SKM-1 treated with dmso at 0.1 percent for 144 hours (cell line): ENCODE measurements at regions not wholly inside any gene's neighbourhood (a gene's known extent, or its start where the extent isn't known, plus 50 kb on each side); places are given as distances from the start of the nearest gene placed in this dataset.

Experiments used
- DNase-seq: peaks from one replicate; lab custom pipeline; 2025; ENCODE audit not compliant: unreplicated experiment; lab: John Stamatoyannopoulos, UW

GRCh38 chr3:16103472-16103871 lies 71.0 kb upstream of the GALNT15 start:
- DNase-seq: no peak

GRCh38 chr3:16104156-16104555 lies 70.3 kb upstream of the GALNT15 start:
- no peak for DNase-seq

GRCh38 chr3:16106050-16106449 lies 68.4 kb upstream of the GALNT15 start:
- no peak for DNase-seq

- DNase-seq: no peak
Observed at GRCh38 chr3:16108424-16108823, 66.1 kb upstream of the GALNT15 start.

- DNase-seq: no peak
Observed at GRCh38 chr3:16109929-16110328, 64.6 kb upstream of the GALNT15 start.

GRCh38 chr3:16112910-16113504 lies 61.5 kb upstream of the GALNT15 start:
- DNase-seq: no peak

GRCh38 chr3:16113704-16114103 lies 60.8 kb upstream of the GALNT15 start:
- DNase-seq: no peak

- DNase-seq: no peak
Observed at GRCh38 chr3:16114429-16114828, 60.1 kb upstream of the GALNT15 start.

GRCh38 chr3:16114930-16115329 lies 59.5 kb upstream of the GALNT15 start:
- no peak for DNase-seq

- no peak for DNase-seq
Observed at GRCh38 chr3:16118396-16118795, 56.1 kb upstream of the GALNT15 start.

- DNase-seq: no peak
Observed at GRCh38 chr3:16119887-16120286, 54.6 kb upstream of the GALNT15 start.

- no peak for DNase-seq
Observed at GRCh38 chr3:16121391-16121790, 53.1 kb upstream of the GALNT15 start.

- DNase-seq: no peak
Observed at GRCh38 chr3:16122155-16122554, 52.3 kb upstream of the GALNT15 start.

- no peak for DNase-seq
Observed at GRCh38 chr3:16122661-16123060, 51.8 kb upstream of the GALNT15 start.

GRCh38 chr3:16124636-16125035 lies 49.8 kb upstream of the GALNT15 start:
- no peak for DNase-seq
